Gastrocnemius medialis (tissue), 4 donors: ENCODE measurements at regions not wholly inside any gene's neighbourhood (a gene's known extent, or its start where the extent isn't known, plus 50 kb on each side); places are given as distances from the start of the nearest gene placed in this dataset.

Experiments
- ATAC-seq, 2 donors: fragments of 150-250 bp; one replicate each; pipeline ENCODE4 v1.9.1; 2016
- DNase-seq, 2 donors: peaks; one replicate each; pipeline ENCODE4 v3.0.0-alpha.2; 2019
- H3K27ac ChIP-seq, 4 donors: fragments of 200-600 bp; sonication (generic); 1 replicate in 1 of 4; 2 replicates in 3 of 4; pipeline ENCODE4 v1.5.1; 2016 to 2018; ENCODE audit warnings: mild to moderate bottlenecking in 2 of 4, moderate library complexity in 1 of 4
- H3K27me3 ChIP-seq, 3 donors: fragments of 200-600 bp; sonication (generic) in 2 of 3; 1 replicate in 1 of 3; 2 replicates in 2 of 3; pipeline versions ENCODE4 v1.5.1 to v1.6.0; 2016 to 2019; ENCODE audit warnings: mild to moderate bottlenecking in 1 of 3, moderate library complexity in 1 of 3
- H3K36me3 ChIP-seq, 2 donors: fragments of 200-600 bp; sonication (generic) in 1 of 2; one replicate each; pipeline ENCODE4 v1.5.1; 2017 to 2018
- H3K4me1 ChIP-seq, 2 donors: fragments of 200-600 bp; sonication (generic) in 1 of 2; one replicate each; pipeline ENCODE4 v1.5.1; 2016 to 2017; ENCODE audit warnings: mild to moderate bottlenecking in 2 of 2
- H3K4me3 ChIP-seq, 4 donors: fragments of 200-600 bp; sonication (generic) in 3 of 4; 1 replicate in 1 of 4; 2 replicates in 3 of 4; pipeline ENCODE4 v1.5.1; 2016 to 2019; ENCODE audit warnings: mild to moderate bottlenecking in 2 of 4
- H3K9me3 ChIP-seq, 3 donors: fragments of 200-600 bp; sonication (generic) in 2 of 3; 1 replicate in 1 of 3; 2 replicates in 2 of 3; pipeline ENCODE4 v1.5.1; 2016 to 2019
- POLR2A ChIP-seq, 2 donors: fragments of 450-650 bp; IDR thresholded peaks; one replicate each; pipeline ENCODE4 v1.6.1; 2017; ENCODE audit warnings: antibody characterized with exemption in 2 of 2, mild to moderate bottlenecking in 2 of 2, moderate library complexity in 2 of 2
- in situ Hi-C, 4 donors: fragments of 200-750 bp; cut with MboI; loops; one replicate each; pipeline versions ENCODE4 v1.15.0 to v1.8.0; 2017; ENCODE audit warnings: low sequenced_read_pairs in 4 of 4
- intact Hi-C: fragments of 100-400 bp; cut with DNase I; formaldehyde crosslinking; loops from one replicate; pipeline ENCODE4 v1.15.1; 2023; ENCODE audit warnings: low total_unique reads
- TF ChIP-seq, protein P1 (sequence below), 5 experiments: fragments of 450-650 bp in 3 of 5; fragments of 200-600 bp in 2 of 5; sonication (generic) in 2 of 5; IDR thresholded peaks in 4 of 5; conservative IDR thresholded peaks in 1 of 5; 1 replicate in 4 of 5; 2 replicates in 1 of 5; pipeline ENCODE4 v1.5.1; 2016 to 2019; ENCODE audit warnings: antibody characterized with exemption in 5 of 5, mild to moderate bottlenecking in 3 of 5, moderate library complexity in 3 of 5

DNA sequence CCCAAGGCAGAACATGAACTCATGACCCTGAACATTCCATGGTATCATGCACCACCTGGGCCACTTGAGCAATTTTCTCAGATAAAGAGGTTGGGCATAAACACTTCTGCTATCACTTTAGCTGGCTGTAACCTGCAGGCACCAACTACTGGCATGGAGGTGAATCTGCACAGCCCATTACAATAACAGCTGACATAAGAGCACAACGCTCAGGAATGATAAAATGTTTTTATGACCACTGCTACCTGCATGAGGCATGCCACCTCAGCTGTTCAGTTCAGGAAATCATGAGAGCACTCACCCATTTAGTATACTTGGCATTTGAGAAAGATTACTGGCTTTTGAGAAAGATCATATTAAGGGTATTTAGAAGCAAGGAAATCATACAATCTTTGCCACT is 85.7 kb upstream of the SPIN4 start:
- no peaks in the 10 kb centered on the region for H3K9me3 ChIP-seq

DNA sequence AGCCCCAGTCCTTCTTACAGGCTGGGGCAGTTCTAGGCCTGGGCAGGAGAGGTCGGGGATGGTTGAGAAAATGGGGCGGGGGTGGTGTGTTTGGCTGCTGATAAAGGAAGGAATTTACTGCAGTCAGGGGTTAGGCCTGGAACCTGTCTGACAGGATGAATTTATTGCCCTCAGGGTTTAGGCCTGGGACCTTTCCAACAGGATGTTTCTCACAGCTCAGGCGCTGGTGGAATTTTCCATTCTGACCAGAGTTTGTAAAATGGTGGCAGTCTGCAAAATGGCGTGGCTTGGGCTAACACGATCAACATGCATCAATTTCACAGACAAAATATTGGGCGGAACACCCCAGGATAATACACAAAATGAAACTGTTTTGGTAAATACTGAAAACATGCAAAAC is 83.5 kb upstream of the SPIN4 start:
- ATAC-seq (no peak), DNase-seq (no peak)
- no peaks in the 10 kb centered on the region for H3K27me3 ChIP-seq
- no peak overlapping the region for H3K27ac ChIP-seq
- in situ Hi-C loops (no loop called here), intact Hi-C loops (no loop called here)
- no peaks in the 10 kb centered on the region for H3K9me3 ChIP-seq
- H3K4me1 ChIP-seq = no peaks in the 10 kb centered on the region
- H3K36me3 ChIP-seq = no peaks in the 10 kb centered on the region
- H3K4me3 ChIP-seq = no peak overlapping the region
- no peak for TF ChIP-seq POLR2A (IDR thresholded peaks at IDR 0.05)
- TF ChIP-seq, protein P1, sequence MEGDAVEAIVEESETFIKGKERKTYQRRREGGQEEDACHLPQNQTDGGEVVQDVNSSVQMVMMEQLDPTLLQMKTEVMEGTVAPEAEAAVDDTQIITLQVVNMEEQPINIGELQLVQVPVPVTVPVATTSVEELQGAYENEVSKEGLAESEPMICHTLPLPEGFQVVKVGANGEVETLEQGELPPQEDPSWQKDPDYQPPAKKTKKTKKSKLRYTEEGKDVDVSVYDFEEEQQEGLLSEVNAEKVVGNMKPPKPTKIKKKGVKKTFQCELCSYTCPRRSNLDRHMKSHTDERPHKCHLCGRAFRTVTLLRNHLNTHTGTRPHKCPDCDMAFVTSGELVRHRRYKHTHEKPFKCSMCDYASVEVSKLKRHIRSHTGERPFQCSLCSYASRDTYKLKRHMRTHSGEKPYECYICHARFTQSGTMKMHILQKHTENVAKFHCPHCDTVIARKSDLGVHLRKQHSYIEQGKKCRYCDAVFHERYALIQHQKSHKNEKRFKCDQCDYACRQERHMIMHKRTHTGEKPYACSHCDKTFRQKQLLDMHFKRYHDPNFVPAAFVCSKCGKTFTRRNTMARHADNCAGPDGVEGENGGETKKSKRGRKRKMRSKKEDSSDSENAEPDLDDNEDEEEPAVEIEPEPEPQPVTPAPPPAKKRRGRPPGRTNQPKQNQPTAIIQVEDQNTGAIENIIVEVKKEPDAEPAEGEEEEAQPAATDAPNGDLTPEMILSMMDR (IDR thresholded peaks at IDR 0.05 in 4 of 5, conservative IDR thresholded peaks at IDR 0.05 in 1 of 5) = no peak

More for the DNA sequence above, 85.7 kb upstream of the SPIN4 start:
- DNase-seq = no peak
- Histone ChIP-seq H3K27me3 (no peaks in the 10 kb centered on the region), H3K4me3 (no peak overlapping the region), H3K27ac (no peak overlapping the region), H3K36me3 (no peaks in the 10 kb centered on the region), H3K4me1 (no peaks in the 10 kb centered on the region)
- ATAC-seq = no peak
- in situ Hi-C loops = no loop called here
- intact Hi-C loops = no loop called here
- TF ChIP-seq POLR2A (IDR thresholded peaks at IDR 0.05) = no peak

DNA sequence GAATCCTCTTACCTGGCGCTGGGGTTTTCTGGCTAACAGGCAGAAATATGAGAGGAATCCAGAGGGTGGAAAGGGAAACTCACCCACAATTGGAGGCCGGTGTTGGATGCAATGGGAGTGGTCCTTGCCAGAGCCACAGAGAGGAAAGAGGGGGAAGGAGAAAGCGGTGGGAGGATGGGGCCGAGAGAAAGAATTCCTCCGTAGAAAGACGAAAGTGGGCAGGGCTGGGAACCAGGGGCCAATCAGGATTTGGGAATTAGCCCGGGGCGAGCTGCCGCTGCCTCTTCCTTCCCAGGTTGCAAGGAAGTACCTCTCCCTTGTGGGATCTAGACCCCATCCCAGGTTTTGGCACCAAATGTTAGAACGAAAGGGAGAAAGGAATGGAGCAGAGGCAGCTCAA is 83.1 kb upstream of the SPIN4 start:
- Histone ChIP-seq H3K4me3 (no peak overlapping the region), H3K36me3 (no peaks in the 10 kb centered on the region), H3K4me1 (no peaks in the 10 kb centered on the region), H3K27me3 (no peaks in the 10 kb centered on the region), H3K27ac (no peak overlapping the region), H3K9me3 (no peaks in the 10 kb centered on the region)
- TF ChIP-seq POLR2A (IDR thresholded peaks at IDR 0.05) = no peak
- TF ChIP-seq, protein P1 (IDR thresholded peaks at IDR 0.05 in 4 of 5, conservative IDR thresholded peaks at IDR 0.05 in 1 of 5) = no peak
- no peak for ATAC-seq
- no peak for DNase-seq
- intact Hi-C loops = no loop called here
- in situ Hi-C loops = no loop called here

DNA sequence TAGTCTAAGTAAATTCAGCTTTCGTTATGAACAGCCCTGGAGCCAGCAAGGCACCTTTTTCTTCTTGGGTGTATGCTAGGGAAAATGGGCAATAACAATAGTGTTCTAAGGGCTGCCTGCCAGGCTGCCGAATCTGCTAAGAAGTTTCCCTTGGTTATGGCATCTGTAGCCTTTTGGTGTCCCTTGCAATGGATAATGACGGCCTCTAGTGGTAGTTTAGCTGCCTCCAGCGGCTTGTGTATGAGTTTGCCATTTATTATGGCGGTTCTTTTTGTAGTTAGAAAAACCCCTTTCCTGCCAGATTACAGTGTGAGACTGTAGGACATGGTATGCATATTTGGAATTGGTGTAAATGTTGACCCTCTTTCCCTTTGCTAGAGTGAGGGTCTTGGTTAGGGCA is 78.9 kb upstream of the SPIN4 start:
- no peak for TF ChIP-seq POLR2A (IDR thresholded peaks at IDR 0.05)
- TF ChIP-seq, protein P1 (IDR thresholded peaks at IDR 0.05 in 4 of 5, conservative IDR thresholded peaks at IDR 0.05 in 1 of 5) = no peak
- Histone ChIP-seq H3K27ac (no peak overlapping the region), H3K4me1 (no peaks in the 10 kb centered on the region), H3K27me3 (no peaks in the 10 kb centered on the region), H3K4me3 (no peak overlapping the region), H3K36me3 (no peaks in the 10 kb centered on the region), H3K9me3 (no peaks in the 10 kb centered on the region)
- intact Hi-C loops = no loop called here
- ATAC-seq (no peak), DNase-seq (no peak)
- in situ Hi-C loops = no loop called here

DNA sequence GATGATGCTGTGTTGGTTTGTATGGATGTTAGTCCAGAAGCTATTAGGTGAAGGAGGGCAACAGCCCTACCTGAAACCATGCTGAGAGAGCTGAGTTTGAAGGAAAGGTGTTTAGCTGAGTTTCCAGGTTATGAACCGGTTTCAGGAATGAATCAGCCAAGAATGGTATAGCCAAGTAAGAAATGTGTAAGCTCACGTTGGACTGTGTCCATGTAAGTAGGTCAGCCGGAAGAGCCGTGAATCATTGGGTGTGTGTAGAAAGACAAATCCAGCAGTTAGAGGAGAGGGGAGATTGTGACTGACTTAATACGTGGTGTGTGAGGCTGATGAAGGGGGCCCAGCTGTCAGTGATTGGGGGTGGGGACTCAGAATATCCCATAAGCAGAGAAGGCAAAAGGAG is 77.2 kb upstream of the SPIN4 start:
- Histone ChIP-seq H3K27me3 (no peaks in the 10 kb centered on the region), H3K9me3 (no peaks in the 10 kb centered on the region), H3K4me3 (no peak overlapping the region), H3K36me3 (no peaks in the 10 kb centered on the region), H3K4me1 (no peaks in the 10 kb centered on the region), H3K27ac (no peak overlapping the region)
- in situ Hi-C loops = no loop called here
- ATAC-seq = no peak
- no peak for TF ChIP-seq POLR2A (IDR thresholded peaks at IDR 0.05)
- TF ChIP-seq, protein P1 (IDR thresholded peaks at IDR 0.05 in 4 of 5, conservative IDR thresholded peaks at IDR 0.05 in 1 of 5) = no peak
- intact Hi-C loops = no loop called here
- no peak for DNase-seq
